Renal cortex interstitium (tissue), 11 donors: ENCODE measurements at regions not wholly inside any gene's neighbourhood (a gene's known extent, or its start where the extent isn't known, plus 50 kb on each side); places are given as distances from the start of the nearest gene placed in this dataset.
"Not testable (repeated sequence)": the region's sequence is repeated elsewhere in the genome, so short reads cannot be mapped to it uniquely, and the experiment has no call there.

Experiments
- DNase-seq, 11 donors: peaks; one replicate each; pipeline ENCODE4 v3.0.0-alpha.2; 2013; ENCODE audit warnings: low read depth in 9 of 11, low spot score in 4 of 11; ENCODE audit errors: extremely low read depth in 1 of 11

DNA sequence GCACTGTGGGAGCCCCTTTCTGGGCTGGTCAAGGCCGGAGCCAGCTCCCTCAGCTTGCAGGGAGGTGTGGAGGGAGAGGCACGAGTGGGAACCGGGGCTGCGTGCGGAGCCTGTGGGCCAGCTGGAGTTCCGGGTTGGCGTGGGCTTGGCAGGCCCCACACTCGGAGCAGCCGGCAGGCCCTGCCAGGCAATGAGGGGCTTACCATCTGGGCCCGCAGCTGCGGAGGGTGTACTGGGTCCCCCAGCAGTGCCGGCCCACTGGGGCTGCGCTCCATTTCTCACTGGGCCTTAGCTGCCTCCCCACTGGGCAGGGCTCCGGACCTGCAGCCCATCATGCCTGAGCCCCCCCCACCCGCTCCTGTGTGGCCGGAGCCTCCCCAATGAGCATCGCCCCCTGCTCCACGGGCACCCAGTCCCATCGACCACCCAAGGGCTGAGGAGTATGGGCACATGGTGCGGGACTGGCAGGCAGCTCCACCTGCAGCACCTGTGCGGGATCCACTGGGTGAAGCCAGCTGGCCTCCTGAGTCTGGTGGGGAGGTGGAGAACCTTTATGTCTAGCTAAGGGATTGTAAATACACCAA, 693.8 kb upstream of the GNPDA2 start:
- not testable (repeated sequence) for DNase-seq

DNA sequence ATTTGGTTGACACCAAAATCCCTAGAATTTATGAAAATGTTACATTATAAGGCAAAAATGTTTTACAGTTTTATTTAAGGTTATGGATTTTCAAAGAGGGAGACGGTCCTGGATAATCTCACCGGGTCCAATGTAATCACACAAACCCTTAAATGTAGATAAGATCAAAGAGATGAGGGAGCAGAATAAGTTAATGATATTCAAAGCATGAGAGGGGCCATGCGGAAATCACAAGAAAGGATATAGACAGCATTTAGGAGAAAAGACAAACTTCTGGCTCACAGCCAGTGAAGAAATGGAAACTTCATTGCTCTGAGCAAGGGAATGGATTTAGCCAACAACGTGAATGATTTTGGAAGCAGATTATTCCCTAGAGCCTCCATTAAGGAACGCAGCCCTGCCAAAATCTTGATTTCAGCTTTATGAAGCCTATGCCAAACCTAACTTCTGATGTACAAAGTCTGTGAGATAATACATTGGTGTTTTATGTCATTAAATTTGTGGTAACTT, 684.4 kb upstream of the GNPDA2 start:
- no peak for DNase-seq

DNA sequence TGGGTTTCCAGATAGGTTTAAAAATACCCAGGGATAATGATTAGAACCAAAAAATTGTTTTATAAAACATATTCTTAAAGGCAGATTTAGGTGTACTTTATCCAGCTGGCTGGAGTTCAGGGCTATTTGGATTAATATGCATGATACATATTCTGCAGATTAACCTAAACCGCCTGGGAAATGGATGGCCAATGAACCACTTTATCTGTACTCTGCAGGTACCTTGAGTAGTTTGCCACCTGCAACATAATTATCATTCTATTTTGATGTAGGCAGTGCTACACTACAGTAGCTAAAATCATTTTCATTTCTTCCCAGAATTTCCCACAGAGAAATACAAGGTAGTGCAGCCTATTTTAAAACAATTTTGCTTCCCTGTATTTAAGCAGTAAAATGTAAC, 683.2 kb upstream of the GNPDA2 start:
- no peak for DNase-seq

DNA sequence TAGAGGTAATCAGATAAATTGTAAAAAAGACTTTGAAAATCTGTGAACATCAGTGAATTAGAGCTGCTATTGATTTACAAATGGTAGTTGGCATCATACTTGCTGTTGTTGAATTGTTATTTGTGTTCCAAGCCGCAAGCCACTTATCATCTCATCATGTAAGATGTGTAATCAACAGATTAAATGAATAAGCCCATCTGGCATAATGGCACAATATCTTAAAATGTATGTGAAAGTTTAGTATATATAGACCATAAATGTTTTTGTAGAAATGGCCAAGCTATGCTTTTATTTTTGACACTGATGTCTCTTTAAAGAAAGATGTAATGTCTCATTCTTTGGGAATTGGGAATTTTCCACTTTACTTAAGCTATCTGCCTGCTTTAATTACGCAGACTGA, 682.6 kb upstream of the GNPDA2 start:
- no peak for DNase-seq

DNA sequence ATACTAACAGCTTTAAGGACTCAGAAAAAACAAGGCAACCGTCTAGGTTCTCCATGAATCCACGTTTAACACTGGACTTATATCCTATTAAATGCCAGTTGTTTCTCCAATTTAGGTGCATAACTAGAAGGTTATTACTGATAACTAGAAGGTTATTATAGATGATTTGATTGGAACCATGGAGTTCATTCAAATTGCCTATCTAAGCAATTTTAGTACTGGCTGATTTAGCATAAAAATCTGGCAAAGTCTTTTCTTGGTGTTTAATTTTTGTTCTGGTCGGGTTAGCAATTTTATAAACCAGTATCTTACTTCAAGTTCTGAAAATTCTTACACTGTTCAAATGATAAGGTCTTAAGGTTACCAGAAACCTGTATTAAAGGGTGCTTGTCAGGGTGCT, 672.8 kb upstream of the GNPDA2 start:
- DNase-seq: no peak

DNA sequence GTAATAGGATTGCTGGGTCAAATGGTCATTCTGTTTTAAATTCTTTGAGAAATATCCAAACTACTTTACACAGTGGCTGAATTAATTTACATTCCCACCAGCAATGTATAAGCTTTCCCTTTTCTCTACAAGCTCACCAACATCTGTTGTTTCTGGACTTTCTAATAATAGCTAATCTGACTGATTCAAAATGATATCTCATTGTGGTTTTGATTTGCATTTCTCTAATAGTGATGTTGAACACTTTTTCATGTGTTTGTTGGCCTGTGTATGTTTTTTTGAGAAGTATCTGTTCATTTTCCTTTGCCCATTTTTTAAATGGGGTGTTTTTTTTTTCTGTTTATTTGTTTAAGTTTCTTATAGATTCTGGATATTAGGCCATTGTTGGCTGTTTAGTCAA, 659.0 kb upstream of the GNPDA2 start:
- DNase-seq: no peak

DNA sequence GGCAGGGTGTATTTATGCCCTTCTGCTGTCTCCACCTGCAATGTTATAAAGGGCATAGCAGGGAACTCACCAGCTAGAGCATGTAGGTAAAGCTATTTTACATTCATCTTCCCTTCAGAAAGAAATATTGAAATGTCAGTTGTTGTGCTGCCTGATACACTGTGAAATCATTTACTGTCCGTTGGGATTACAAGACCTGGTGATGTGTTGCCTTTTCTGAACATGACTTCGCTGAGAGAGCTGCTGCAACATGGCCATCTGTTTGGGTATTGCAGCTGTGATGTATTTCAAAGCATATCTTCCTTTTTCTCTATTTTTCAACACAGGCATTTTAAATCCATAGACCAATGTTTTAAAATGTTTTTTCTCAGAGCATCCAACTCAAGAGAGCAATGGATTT, 644.1 kb upstream of the GNPDA2 start:
- no peak for DNase-seq

DNA sequence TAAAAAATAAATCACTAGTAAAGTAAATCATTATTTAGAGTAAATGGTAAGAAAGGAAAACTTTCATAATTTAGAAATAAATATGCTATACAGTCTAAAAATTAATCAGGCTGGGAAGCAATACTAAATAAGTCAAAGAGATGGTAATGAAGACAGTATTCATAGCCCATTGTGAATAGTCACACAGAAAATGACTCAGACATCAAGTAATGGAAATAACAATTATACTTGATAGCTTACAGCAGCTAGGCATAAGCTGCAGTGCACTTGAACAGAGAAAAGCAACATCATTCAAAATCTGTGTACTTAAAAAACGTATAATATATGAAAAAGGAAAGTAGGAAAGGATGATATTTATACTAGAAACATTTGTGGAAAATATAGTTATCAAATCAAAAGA, 642.5 kb upstream of the GNPDA2 start:
- DNase-seq: no peak

DNA sequence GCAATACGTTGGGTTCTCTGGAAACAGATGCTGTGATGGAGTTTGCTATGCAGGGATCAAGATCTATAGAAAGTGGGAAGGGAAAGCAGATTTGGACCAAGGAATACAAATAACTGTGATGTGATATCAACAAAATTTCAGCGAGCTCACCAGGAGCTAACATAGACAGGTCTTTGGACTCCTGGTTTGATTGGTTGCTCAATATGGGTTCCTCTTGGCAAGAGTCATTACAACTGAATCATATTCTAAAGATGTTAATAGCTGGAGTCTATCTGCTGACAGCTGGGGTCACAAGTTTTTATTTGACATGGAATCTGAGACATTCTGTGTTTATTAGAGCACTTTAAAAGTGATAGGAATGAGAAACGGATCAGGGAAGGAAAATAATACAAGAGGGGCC, 637.6 kb upstream of the GNPDA2 start:
- no peak for DNase-seq

DNA sequence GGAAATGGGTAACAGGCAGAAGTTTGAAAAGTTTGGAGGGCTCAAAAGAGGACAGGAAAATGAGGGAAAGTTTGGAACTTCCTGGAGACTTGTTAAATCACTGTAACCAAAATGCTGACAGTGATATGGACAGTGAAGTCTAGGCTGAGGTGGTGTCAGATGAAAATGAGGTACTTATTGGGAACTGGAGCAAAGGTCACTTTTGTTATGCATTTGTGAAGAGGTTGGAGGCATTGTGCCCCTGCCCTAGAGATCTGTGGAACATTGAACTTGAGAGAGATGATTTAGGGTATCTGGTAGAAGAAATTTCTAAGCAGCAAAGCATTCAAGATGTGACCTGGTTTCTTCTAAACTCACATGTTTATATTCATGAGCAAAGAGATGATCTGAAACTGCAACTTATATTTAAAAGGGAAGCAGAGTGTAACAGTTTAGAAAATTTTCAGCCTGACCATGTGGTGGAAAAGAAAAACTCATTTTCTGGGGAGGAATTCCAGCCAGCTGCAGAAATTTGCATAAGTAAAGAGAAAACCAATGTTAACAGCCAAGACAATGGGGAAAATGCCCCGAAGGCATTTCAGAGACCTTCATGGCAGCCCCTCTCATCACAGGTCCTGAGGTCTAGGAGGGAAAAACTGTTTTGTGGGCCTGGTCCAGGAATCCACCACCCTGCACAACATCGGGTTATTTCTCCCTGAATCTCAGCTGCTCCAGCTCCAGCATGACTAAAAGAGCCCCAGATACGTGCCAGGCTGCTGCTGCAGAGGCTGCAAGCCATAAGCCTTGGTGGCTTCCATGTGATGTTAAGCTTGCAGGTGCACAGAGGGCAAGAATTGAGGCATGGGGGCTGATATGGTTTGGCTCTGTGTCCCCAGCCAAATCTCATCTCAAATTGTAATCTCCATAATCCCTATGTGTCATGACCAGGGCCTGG, 632.5 kb upstream of the GNPDA2 start:
- DNase-seq: no peak

DNA sequence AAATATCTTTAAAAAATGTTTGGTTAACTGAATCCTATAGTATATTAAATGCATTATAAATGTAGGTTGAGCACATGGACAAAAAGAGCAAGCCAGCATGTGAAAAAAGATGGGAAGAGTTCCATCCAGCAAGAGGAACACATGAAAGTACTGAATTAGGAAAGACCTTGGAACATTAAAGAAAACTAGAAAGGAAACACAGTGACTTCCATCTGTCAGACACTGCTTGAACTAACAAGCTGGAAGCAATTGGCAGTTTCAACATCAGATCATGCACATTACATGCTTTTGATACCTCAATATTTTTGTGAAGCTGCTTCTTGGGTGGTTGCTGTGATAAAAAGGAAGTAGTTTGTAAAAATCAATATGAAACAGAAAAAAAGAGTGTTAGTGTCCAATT, 626.8 kb upstream of the GNPDA2 start:
- no peak for DNase-seq

DNA sequence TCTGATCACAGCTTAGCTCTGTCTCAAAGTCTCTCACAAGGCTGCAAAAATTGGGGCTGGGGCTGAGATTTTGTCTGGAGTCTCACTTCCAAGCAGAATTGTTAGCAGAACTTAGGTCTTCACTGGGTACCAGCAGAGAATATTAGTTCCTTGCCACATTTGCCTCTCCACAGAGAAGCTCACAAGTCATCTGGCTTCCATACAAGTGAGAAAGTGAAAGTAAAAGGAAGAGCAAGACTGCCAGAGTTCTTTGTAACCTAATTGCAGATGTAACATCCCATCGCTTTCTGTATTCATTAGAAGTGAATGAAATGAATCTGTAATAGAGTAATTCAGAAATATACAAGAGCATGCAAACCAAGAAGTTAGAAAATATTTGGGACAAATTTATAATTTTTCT, 624.1 kb upstream of the GNPDA2 start:
- DNase-seq: peak in 2 of 11 donors; percentile 1 to 2

DNA sequence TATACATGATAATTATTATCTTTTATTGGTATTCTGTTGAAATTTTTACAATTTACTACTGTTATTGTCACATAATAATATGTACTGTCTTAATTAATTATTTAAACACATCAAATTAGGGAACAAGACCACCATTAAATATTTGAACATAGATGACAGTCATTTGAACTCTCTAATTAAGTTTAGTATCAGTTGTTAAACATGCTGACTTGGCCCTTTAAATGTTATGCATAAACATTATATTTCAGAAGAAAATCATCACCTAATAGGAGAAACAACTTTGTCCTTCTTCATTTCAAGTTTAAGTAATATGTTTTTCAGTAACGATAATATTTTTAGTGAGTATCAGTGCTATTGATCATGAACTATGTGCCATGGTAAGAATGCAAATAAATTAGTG, 623.5 kb upstream of the GNPDA2 start:
- DNase-seq: no peak

DNA sequence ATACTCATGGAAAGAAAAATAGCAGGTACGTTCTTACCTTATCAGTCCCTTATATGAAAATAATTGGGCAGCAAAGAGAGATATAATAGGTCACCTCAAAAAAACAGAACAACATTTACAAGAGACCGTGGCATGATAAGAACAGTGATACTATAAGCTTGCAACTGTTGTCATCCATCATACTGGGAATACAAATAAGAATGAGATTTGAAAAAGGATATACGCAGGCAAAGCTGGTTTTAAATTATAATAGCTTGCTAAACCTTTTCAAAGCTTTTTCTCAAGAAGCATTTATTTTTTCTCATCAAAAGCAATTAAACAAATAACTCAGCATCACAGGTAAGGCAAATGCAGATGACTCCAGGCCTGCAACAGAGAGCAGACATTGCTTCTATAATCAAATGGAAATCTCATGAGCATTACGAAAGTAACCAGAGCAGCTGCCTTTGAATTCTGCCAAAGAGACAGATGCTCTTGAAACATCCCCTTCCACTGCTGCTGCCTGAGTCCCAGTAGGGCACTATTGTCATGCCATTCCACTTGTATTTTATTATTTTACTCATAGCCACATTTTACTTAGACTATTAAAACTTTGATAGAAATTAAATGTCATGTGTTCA, 620.6 kb upstream of the GNPDA2 start:
- no peak for DNase-seq

DNA sequence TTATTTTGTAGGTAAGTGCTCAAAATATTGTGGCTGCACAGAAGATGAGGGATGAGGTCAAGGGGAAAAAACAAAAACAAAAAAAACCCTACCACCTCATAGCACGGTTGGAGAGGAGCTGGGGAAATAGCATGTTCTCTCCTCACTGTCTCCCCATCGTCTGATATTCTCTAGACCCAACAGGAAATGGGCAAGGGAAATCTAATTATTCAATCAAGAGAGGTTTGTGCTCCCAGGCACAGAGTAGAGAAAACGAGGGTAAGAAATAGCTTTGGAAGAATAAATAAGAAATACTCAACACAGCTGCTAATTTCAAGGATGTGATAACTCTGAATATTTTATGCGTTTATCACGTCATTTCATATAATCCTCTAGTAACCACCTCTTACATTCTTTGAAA, 619.2 kb upstream of the GNPDA2 start:
- no peak for DNase-seq

DNA sequence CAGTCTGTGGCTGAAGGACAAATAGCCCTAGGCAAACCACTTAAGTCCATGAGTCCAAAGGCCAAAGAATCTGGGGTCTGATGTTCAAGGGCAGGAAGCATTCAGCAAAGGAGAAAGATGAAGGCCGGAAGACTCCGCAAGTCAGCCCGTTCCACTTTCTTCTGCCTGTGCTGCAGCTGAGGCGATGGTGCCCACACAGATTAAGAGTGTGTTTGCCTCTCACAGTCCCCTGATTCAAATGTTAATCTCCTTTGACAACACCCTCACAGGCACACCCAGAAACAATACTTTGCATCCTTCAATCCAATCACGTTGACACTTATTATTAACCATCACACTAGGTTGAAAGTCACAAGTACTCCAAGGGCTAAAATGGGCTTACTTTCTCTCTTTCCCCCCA, 605.4 kb upstream of the GNPDA2 start:
- no peak for DNase-seq

DNA sequence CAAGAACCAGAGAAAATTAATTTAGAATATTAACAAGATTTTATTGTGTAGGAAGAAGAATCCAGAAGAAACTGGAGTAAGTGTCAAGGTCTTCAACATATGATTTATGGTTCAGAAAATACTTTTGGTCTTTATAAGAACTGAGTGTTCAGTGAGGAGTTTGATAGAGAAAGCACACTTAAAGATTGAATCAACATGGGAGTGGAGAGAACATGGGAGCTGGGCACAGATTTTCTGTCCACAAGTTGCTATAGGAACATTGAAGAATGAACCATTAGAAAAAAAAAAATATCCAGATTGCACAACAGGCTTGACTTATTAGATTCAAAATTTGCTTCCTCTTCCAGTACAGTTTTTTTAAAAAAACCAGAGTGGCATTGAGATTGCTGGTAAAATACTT, 601.2 kb upstream of the GNPDA2 start:
- DNase-seq: no peak

DNA sequence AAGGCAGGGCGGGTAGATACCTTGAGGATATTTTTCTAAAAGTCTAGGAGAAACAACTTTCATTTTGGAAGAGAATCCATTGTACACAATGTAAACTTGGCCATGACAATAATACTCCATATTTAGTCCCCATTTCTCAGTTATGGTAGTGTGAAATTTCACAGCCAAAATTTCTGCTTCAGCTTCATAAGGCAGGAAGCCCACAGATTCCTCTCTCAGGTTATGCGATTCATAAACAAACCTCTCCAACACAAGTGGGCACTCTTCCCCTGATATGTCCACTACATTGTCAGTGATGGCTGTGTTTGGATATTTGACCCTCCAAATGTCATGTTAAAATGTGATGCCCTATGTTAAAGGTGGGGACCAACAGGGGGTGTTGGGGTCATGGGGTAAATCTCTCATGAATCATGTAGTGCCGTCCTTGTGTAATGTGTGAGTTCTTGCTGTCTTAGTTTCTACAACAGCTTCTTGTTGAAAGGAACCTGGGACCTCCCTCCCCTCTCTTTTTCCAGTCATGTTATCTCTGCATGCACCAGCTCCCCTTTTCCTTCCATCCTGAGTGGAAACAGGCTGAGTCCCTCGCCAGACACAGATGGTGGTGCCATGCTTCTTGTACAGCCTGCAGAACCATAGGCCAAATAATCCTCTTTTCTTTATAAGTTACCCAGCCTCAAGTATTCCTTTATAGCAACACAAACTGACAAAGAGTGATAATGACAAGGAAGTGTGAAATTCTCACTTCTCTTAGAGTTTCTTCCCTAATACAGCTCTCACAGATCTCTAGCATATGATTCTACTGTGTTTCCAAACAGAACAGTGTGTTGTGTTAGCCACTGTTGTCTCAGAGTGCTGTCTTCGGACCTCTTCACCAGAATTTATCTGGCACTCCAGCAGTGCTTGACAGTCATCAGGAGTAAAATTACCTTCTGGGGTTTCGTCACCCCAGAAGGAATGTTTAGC, 598.4 kb upstream of the GNPDA2 start:
- DNase-seq: no peak

DNA sequence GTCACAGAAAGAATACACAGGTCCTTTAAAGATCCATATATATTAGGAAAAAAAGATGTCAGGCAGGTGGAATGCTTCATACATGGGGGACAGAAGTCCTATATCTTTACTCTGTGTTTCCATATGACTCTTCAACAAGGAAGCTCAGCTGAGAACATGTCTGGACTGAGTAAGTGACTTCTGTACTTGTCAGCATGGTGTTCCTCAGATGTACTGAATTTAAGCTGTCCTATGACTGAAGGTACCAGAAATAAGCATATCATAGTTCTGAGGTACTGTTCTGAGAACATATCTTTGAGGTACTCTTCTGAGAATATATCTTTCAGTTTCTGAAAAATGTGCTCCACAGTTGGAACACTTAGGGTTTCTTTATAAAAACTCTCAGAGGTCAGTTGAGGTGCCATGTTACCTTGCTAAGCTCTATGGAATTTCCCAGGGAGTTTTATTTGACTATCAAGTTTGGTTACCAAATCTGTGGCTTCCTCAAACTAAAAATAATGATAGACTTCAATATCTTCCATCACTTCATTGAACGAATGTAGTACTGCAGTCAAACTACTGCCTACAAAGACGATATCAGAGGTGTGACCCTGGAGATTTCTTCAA, 597.2 kb upstream of the GNPDA2 start:
- no peak for DNase-seq
